ENCODE measurements at regions not wholly inside any gene's neighbourhood (a gene's known extent, or its start where the extent isn't known, plus 50 kb on each side); places are given as distances from the start of the nearest gene placed in this dataset.
A peak's percentile ranks its signal among the peaks of the same experiment; 100 is the strongest.

DNA sequence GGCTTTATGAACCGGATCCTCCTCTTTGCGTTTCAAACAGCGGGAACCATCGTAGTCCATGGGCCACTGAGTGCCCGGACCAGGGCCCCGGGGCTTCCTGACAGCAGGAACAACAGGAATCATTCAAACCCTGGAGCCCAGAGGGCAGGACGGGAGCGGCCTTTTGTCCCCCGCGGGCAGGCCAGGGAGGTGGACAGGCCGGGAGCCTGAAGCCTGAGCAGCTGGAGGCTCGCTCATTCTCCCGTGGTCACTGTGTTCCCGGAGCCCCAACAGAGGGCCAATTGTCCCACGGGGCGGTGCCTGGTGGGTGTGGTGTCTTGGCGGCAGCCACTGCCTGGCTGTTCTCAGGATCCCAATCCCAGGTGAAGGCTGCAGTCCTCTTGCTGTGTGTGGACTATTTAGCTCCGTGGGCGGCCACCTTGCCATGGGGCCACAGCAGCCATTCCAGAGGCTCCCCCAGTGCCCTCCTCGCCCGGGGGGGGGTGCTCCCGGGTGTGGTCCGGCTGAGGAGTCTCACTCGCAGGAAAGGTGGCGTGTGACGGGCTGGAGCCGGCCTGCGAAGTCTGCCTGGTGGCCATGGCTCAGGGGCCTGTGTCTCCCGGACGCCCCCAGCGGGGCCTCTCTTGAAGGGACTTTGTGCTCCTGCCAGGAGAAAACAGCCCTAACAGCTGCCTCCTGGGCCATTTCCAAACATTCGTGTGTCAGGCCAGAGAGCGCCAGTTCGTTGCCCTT is 77.2 kb upstream of the BHLHE23 start:
- Histone ChIP-seq H3K4me1 (no peaks in the 10 kb centered on the region), H3K27me3 (peaks cover 0 to 83% of the 10 kb centered on the region in 2 donors), H3K4me3 (no peak overlapping the region), H3K27ac (no peak overlapping the region), H3K36me3 (no peaks in the 10 kb centered on the region), H3K9me3 (peaks cover 0 to 11% (median 11%) of the 10 kb centered on the region in 3 donors)
- TF ChIP-seq, protein P1, sequence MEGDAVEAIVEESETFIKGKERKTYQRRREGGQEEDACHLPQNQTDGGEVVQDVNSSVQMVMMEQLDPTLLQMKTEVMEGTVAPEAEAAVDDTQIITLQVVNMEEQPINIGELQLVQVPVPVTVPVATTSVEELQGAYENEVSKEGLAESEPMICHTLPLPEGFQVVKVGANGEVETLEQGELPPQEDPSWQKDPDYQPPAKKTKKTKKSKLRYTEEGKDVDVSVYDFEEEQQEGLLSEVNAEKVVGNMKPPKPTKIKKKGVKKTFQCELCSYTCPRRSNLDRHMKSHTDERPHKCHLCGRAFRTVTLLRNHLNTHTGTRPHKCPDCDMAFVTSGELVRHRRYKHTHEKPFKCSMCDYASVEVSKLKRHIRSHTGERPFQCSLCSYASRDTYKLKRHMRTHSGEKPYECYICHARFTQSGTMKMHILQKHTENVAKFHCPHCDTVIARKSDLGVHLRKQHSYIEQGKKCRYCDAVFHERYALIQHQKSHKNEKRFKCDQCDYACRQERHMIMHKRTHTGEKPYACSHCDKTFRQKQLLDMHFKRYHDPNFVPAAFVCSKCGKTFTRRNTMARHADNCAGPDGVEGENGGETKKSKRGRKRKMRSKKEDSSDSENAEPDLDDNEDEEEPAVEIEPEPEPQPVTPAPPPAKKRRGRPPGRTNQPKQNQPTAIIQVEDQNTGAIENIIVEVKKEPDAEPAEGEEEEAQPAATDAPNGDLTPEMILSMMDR (IDR thresholded peaks at IDR 0.05) = no peak
- intact Hi-C loops (cut with DNase I; ENCODE audit: low total_unique reads) = no loop called here
- DNase-seq = peak in 1 of 2 donors; percentile 46

DNA sequence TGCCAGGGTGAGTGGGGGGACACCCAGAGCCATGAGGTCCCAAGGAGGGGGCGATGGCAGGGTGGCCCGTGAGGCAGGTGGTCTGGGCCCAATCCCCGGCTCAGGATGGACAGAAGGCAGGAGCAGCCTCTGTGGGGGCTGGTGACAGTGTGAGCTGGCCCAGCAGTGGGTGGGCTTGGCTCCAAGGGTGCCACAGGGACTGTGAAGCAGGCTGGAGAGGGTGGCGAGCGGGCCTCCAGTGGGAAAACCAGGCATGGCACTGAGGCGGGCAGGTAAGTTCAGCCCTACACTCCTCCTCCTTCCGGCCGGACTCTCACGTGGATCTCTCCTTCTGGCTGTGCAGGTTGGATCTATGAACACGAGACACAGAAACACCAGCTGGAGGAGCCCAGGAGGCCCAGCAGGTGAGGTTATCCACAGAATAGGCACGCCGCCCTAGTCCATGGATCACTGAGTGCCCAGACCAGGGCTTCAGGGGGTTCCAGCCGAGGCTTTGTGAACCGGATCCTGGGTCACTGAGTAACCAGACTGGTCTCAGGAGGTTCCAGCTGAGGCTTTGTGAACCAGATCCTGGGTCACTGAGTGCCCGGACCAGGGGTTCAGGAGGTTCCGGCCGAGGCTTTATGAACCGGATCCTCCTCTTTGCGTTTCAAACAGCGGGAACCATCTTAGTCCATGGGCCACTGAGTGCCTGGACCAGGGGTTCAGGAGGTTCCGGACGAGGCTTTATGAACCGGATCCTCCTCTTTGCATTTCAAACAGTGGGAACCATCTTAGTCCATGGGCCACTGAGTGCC is 76.4 kb upstream of the BHLHE23 start:
- Histone ChIP-seq H3K9me3 (peaks cover 2 to 17% (median 16%) of the 10 kb centered on the region in 3 donors), H3K27me3 (peaks cover 0 to 76% of the 10 kb centered on the region in 2 donors), H3K4me1 (no peaks in the 10 kb centered on the region), H3K36me3 (no peaks in the 10 kb centered on the region), H3K27ac (no peak overlapping the region), H3K4me3 (no peak overlapping the region)
- DNase-seq = peak in 1 of 2 donors; percentile 29
- TF ChIP-seq, protein P1 (IDR thresholded peaks at IDR 0.05) = no peak
- intact Hi-C loops (cut with DNase I; ENCODE audit: low total_unique reads) = no loop called here

DNA sequence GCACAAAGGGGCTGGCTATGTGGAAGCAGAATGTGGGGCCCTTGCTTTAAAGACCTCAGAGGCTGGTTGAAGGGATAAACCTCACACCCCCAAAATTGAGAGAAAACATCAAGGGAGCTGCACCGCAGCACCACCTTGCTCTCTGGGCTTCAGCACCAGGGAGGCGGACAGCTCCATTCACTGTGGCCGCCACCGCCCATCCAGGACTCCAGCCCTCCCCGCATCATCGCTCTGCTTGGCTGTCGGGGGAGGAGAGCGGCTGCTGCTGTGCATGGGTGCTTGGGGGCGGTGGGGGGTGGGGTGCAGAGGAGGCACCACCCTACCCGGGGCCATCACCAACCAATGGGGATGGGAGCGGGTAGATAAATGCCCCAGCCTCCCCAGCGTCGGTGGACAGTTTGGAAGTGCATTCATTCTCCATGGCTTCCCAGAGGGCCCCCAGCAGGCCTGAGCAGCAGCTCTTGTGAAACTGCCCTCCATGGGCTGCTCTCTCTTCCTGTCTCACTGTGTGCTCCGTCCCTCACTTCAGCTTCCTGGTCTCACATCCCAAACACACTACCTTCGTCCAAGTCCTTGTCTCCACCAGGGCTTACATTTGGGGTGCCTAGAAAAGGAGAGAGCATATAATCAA is 75.7 kb upstream of the BHLHE23 start:
- peak in 1 of 2 donors; percentile 60 for DNase-seq

DNA sequence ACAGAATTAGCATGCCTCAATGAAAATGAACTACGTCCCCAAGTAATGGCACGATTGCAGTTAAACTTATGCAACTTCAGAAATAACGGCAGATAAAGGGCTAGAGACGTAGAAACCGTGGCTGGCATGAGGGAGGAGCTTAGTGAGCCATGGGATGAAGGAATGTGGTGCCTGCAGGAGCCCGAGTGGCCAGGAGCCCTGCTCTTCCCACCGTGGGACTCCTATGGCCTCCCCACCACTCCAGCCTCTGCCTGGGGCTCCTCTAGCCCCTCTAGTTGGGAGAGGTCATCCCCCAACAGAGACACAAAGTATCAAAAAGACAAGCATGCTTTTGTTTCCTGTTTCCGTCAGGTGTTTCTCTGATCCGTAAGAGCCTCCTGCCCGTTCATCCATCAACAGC is 75.1 kb upstream of the BHLHE23 start:
- Histone ChIP-seq H3K36me3 (no peaks in the 10 kb centered on the region), H3K27ac (no peak overlapping the region), H3K27me3 (peaks cover 0 to 63% of the 10 kb centered on the region in 2 donors), H3K4me3 (no peak overlapping the region), H3K4me1 (no peaks in the 10 kb centered on the region), H3K9me3 (peaks cover 2 to 29% (median 29%) of the 10 kb centered on the region in 3 donors)
- no peak for DNase-seq
- intact Hi-C loops (cut with DNase I; ENCODE audit: low total_unique reads) = no loop called here
- TF ChIP-seq, protein P1 (IDR thresholded peaks at IDR 0.05) = no peak

More for the DNA sequence above, 75.7 kb upstream of the BHLHE23 start:
- Histone ChIP-seq H3K4me3 (no peak overlapping the region), H3K4me1 (no peaks in the 10 kb centered on the region), H3K27ac (no peak overlapping the region), H3K27me3 (peaks cover 0 to 69% of the 10 kb centered on the region in 2 donors), H3K36me3 (no peaks in the 10 kb centered on the region), H3K9me3 (peaks cover 2 to 24% (median 24%) of the 10 kb centered on the region in 3 donors)
- TF ChIP-seq, protein P1 (IDR thresholded peaks at IDR 0.05) = no peak
- intact Hi-C loops (cut with DNase I; ENCODE audit: low total_unique reads) = no loop called here

DNA sequence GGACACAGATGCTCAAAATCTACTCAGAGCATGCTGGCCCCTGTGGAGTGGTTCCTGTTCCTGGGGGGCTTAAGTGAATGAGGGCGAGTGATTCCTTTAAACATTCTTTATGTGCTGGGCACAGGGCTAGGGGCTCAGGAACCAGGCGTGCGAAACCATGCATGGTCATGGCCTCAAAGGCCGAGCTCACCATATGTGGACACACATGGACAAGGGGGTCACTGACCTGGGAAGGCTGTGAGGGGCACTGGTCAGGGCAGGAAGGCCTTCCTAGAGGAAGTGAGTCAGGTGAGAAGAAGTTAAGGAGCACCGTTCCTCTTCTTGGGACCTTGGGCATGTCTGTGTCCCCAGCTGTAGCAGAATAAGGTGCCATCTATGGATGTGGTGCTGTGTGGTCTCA is 74.6 kb upstream of the BHLHE23 start:
- Histone ChIP-seq H3K4me3 (no peak overlapping the region), H3K36me3 (no peaks in the 10 kb centered on the region), H3K9me3 (peaks cover 2 to 34% (median 32%) of the 10 kb centered on the region in 3 donors), H3K27ac (no peak overlapping the region), H3K27me3 (peaks cover 0 to 58% of the 10 kb centered on the region in 2 donors), H3K4me1 (no peaks in the 10 kb centered on the region)
- no peak for DNase-seq
- intact Hi-C loops (cut with DNase I; ENCODE audit: low total_unique reads) = no loop called here
- TF ChIP-seq, protein P1 (IDR thresholded peaks at IDR 0.05) = no peak
